Panc1 (cell line): ENCODE measurements at regions not wholly inside any gene's neighbourhood (a gene's known extent, or its start where the extent isn't known, plus 50 kb on each side); places are given as distances from the start of the nearest gene placed in this dataset.
"Not testable (repeated sequence)": the region's sequence is repeated elsewhere in the genome, so short reads cannot be mapped to it uniquely, and the experiment has no call there.

Experiments
- ATAC-seq: fragments of 200-7000 bp; cut with Tn5 transposase; 2 replicates; pipeline ENCODE4 v1.9.1; 2020; ENCODE audit warnings: mild to moderate bottlenecking, moderate library complexity
- BruUV-seq: library from RNA; stranded (reverse); fragments of 400-500 nt; replicated peaks from 2 replicates; lab custom pipeline; 2021; lab: Mats Ljungman, UMichigan
- CTCF ChIA-PET: fragments of 300-600 bp; sonication (Branson Sonifier 250); formaldehyde crosslinking; loops from one replicate; lab custom pipeline; 2022; ENCODE audit warnings: antibody characterized with exemption; lab: Charles Lee
- POLR2A ChIA-PET: fragments of 300-600 bp; sonication (Branson Sonifier 250); formaldehyde crosslinking; loops from one replicate; lab custom pipeline; 2022; ENCODE audit warnings: antibody characterized with exemption; lab: Charles Lee
- DNase-seq: peaks from one replicate; pipeline ENCODE4 v3.0.0-alpha.2; 2010; ENCODE audit warnings: low read depth, low spot score
- H3K27ac ChIP-seq: 2 replicates; pipeline ENCODE4 v1.5.1; 2011; ENCODE audit warnings: mild to moderate bottlenecking, low read length, inconsistent platforms
- H3K27me3 ChIP-seq: fragments of 200-500 bp; sonication (Bioruptor generic); 2 replicates; pipeline ENCODE4 v1.6.0; 2014; ENCODE audit warnings: low read length, inconsistent platforms; ENCODE audit not compliant: control insufficient read depth, insufficient read depth
- H3K36me3 ChIP-seq: fragments of 200-500 bp; sonication (Bioruptor generic); 2 replicates; pipeline ENCODE4 v1.5.1; 2014; ENCODE audit warnings: inconsistent platforms, mild to moderate bottlenecking, low read length, moderate library complexity; ENCODE audit not compliant: control insufficient read depth, insufficient read depth
- H3K4me1 ChIP-seq: 2 replicates; pipeline ENCODE4 v1.5.1; 2011; ENCODE audit warnings: inconsistent platforms, mild to moderate bottlenecking, low read length, moderate library complexity; ENCODE audit not compliant: control insufficient read depth, insufficient read depth
- H3K4me3 ChIP-seq, 2 experiments: 2 replicates each; pipeline ENCODE4 v1.5.1; 2011 to 2012; ENCODE audit warnings: low read depth in 2 of 2, low read length in 2 of 2, mild to moderate bottlenecking in 2 of 2, inconsistent platforms in 1 of 2, moderate library complexity in 1 of 2
- H3K9me3 ChIP-seq: fragments of 200-500 bp; sonication (Bioruptor generic); 2 replicates; pipeline ENCODE4 v1.5.1; 2014; ENCODE audit warnings: low read depth, mild to moderate bottlenecking, inconsistent platforms, low read length, moderate library complexity; ENCODE audit not compliant: control insufficient read depth, insufficient read depth
- in situ Hi-C: cut with HindIII; loops from 2 replicates; pipeline ENCODE4 v1.10.0; 2016; ENCODE audit warnings: low sequenced_read_pairs, low pct_unique_long_range_greater_than_20kb
- intact Hi-C: fragments of 100-400 bp; cut with micrococcal nuclease; formaldehyde crosslinking; loops from one replicate; pipeline ENCODE4 v1.10.0; 2022; ENCODE audit not compliant: unreplicated experiment

DNA sequence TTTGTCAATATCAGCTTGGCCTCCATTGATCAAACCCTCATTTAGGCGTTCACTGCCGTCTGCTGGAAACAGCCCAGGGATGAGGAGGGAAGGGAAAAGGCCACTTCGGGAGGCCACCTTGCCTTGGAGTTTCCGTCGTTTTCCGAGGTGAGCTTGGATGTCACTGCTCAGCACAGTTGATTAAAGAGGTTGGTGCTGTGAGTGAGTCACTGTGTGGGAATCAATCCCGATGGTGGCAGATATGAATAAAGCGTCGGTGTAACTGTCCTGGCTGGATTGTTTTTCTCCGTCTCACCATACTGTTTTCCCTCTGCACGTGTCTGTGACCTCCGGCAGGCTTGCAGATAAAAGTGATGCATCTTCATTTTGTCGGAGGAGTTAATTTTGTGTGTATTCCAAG lies 148.1 kb downstream of the NPIPA7 start:
- in situ Hi-C loops, H3K4me3 ChIP-seq, CTCF ChIA-PET, H3K36me3 ChIP-seq, H3K27ac ChIP-seq, intact Hi-C loops, H3K9me3 ChIP-seq, H3K27me3 ChIP-seq, DNase-seq, POLR2A ChIA-PET, H3K4me1 ChIP-seq, BruUV-seq, ATAC-seq: not testable (repeated sequence)

- POLR2A ChIA-PET, H3K9me3 ChIP-seq, BruUV-seq, H3K27ac ChIP-seq, in situ Hi-C loops, H3K36me3 ChIP-seq, H3K4me3 ChIP-seq, intact Hi-C loops, H3K4me1 ChIP-seq, ATAC-seq, H3K27me3 ChIP-seq, DNase-seq, CTCF ChIA-PET: not testable (repeated sequence)
These were observed 151.8 kb downstream of the NPIPA7 start for GRCh38 chr16:16530744-16531143.

- H3K9me3 ChIP-seq, H3K4me3 ChIP-seq, in situ Hi-C loops, H3K36me3 ChIP-seq, H3K27me3 ChIP-seq, ATAC-seq, DNase-seq, H3K27ac ChIP-seq, H3K4me1 ChIP-seq, BruUV-seq, intact Hi-C loops, POLR2A ChIA-PET, CTCF ChIA-PET: not testable (repeated sequence)
These were observed 156.6 kb downstream of the NPIPA7 start for GRCh38 chr16:16535565-16535964.

DNA sequence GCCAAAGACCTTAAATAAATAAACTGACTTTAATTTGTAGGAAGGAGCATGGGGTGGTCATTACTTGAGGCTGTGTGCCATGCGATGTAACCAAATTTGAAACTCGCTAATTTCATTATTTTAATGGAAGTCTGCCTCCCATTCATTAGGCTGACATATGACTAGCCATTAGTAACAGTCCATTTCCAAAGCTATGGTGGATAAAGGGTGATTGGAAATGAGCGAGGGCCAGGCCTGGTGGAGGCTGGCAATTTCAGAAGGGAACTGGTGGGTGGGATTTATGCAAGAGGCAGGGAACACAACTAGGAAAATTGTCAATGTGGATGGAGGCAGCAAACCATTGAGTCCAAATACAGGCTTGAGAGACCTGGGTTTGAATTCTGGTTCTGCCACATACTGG lies 157.2 kb downstream of the NPIPA7 start:
- CTCF ChIA-PET, POLR2A ChIA-PET, DNase-seq: not testable (repeated sequence)

DNA sequence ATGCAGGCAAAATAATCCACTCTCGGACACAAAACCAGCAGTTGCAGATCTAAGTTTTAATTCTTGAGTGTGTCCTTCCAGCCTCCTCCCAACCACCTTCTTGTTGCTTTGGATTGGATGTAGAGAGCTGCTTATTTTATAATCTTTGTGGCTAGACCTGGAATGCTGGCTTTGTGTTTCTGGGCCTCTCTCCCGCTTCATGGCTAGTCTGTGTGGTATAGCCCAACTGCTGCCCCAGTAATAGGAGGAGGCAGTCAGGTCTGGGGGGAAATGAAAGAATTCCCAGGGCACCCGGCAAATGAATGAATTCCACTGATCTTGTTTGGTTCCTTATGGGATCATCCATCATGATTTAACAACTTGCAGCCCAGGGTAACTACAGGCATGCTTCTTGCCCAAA lies 170.8 kb downstream of the NPIPA7 start:
- POLR2A ChIA-PET, intact Hi-C loops, H3K27me3 ChIP-seq, BruUV-seq, in situ Hi-C loops, H3K4me3 ChIP-seq, H3K4me1 ChIP-seq, H3K9me3 ChIP-seq, DNase-seq, CTCF ChIA-PET, H3K36me3 ChIP-seq, H3K27ac ChIP-seq, ATAC-seq: not testable (repeated sequence)

More for the DNA sequence above, 157.2 kb downstream of the NPIPA7 start:
- H3K4me3 ChIP-seq, H3K9me3 ChIP-seq, H3K4me1 ChIP-seq, ATAC-seq, BruUV-seq, in situ Hi-C loops, intact Hi-C loops, H3K27ac ChIP-seq, H3K27me3 ChIP-seq, H3K36me3 ChIP-seq: not testable (repeated sequence)

GRCh38 chr16:16550824-16551223 lies 171.9 kb downstream of the NPIPA7 start:
- POLR2A ChIA-PET, H3K9me3 ChIP-seq, ATAC-seq, DNase-seq, H3K27ac ChIP-seq, H3K4me3 ChIP-seq, intact Hi-C loops, BruUV-seq, H3K36me3 ChIP-seq, H3K27me3 ChIP-seq, CTCF ChIA-PET, in situ Hi-C loops, H3K4me1 ChIP-seq: not testable (repeated sequence)

DNA sequence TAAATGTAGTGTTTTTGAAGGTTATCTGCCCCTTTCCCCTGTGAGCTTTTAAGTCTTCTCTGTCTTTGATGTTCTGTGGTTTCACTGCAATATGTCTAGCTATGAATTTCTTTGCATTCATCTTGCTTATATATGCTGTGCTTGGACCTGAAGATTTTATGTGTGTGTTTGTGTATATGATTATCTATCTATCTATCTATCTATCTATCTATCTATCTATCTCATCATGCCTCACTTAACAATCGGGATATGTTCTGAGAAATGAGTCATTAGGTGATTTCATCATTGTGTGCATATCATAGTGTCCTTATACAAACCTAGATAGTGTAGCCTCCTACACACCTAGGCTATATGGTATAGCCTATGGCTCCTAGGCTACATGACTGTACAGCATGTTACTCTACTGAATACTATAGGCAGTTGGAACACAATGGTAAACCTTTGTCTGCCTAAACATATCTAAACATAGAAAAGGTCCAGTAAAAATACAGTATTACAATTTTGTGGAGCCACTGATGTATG lies 173.9 kb downstream of the NPIPA7 start:
- H3K27ac ChIP-seq, in situ Hi-C loops, POLR2A ChIA-PET, DNase-seq, ATAC-seq, BruUV-seq, intact Hi-C loops, H3K4me1 ChIP-seq, H3K27me3 ChIP-seq, H3K4me3 ChIP-seq, H3K36me3 ChIP-seq, CTCF ChIA-PET, H3K9me3 ChIP-seq: not testable (repeated sequence)
